Renal pelvis (tissue), 1 donor: ENCODE measurements at regions not wholly inside any gene's neighbourhood (a gene's known extent, or its start where the extent isn't known, plus 50 kb on each side); places are given as distances from the start of the nearest gene placed in this dataset.
"Not testable (repeated sequence)": the region's sequence is repeated elsewhere in the genome, so short reads cannot be mapped to it uniquely, and the experiment has no call there.

Experiments used
- DNase-seq: peaks from one replicate; pipeline ENCODE4 v3.0.0-alpha.2; 2013

- no peak for DNase-seq
Measured at GRCh38 chr22:48921411-48921903, 906.2 kb downstream of the BRD1 start.

GRCh38 chr22:48920776-48921241, 906.9 kb downstream of the BRD1 start:
- DNase-seq: no peak

- no peak for DNase-seq
Measured at GRCh38 chr22:48919851-48920589, 907.7 kb downstream of the BRD1 start.

- no peak for DNase-seq
Measured at GRCh38 chr22:48919187-48919590, 908.5 kb downstream of the BRD1 start.

- no peak for DNase-seq
Measured at GRCh38 chr22:48918585-48919186, 909.0 kb downstream of the BRD1 start.

- not testable (repeated sequence) for DNase-seq
Measured at GRCh38 chr22:48912356-48913066, 915.2 kb downstream of the BRD1 start.

GRCh38 chr22:48911647-48912046, 916.0 kb downstream of the BRD1 start:
- not testable (repeated sequence) for DNase-seq

- not testable (repeated sequence) for DNase-seq
Measured at GRCh38 chr22:48911067-48911466, 916.6 kb downstream of the BRD1 start.

- no peak for DNase-seq
Measured at GRCh38 chr22:48908547-48908946, 919.1 kb downstream of the BRD1 start.

- no peak for DNase-seq
Measured at GRCh38 chr22:48907591-48907990, 920.1 kb downstream of the BRD1 start.

GRCh38 chr22:48906216-48906835, 921.3 kb downstream of the BRD1 start:
- DNase-seq: no peak

GRCh38 chr22:48905206-48905975, 922.3 kb downstream of the BRD1 start:
- no peak for DNase-seq

GRCh38 chr22:48902983-48903650, 924.6 kb downstream of the BRD1 start:
- DNase-seq: no peak

GRCh38 chr22:48902001-48902869, 925.4 kb downstream of the BRD1 start:
- DNase-seq: no peak

- DNase-seq: no peak
Measured at GRCh38 chr22:48901324-48901723, 926.3 kb downstream of the BRD1 start.

GRCh38 chr22:48900626-48901025, 927.0 kb downstream of the BRD1 start:
- no peak for DNase-seq

- no peak for DNase-seq
Measured at GRCh38 chr22:48900327-48900597, 927.4 kb downstream of the BRD1 start.

- DNase-seq: no peak
Measured at GRCh38 chr22:48899523-48900326, 927.9 kb downstream of the BRD1 start.
